ENCODE measurements at regions not wholly inside any gene's neighbourhood (a gene's known extent, or its start where the extent isn't known, plus 50 kb on each side); places are given as distances from the start of the nearest gene placed in this dataset.

DNA sequence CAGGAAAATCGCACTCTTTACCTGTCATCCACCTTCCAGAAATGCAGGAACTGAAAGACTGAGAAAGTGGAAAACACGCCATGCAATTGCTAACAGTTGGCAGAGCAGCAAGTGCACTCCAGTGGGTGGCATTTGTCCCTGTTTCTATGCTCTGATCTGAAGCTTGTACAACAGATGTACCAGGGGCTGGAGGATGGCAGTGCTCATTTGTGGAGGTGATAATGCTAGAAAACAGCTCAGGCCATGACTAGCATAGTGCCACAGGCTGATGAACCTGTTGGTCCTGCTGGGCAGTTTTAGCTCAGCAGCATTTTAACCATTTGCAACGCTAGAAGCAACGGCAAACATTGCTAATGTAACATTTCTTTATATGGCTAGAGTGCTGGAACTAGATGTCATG, 199.9 kb upstream of the NRP1 start:
- no peak for DNase-seq
- no peaks in the 10 kb centered on the region for H3K9me3 ChIP-seq
- H3K4me3 ChIP-seq = no peak overlapping the region
- no peak for FAIRE-seq
- H3K4me1 ChIP-seq = no peaks in the 10 kb centered on the region
- no peak for ATAC-seq
- intact Hi-C loops (cut with DNase I) = no loop called here
- H3K27me3 ChIP-seq = no peaks in the 10 kb centered on the region
- no peaks in the 10 kb centered on the region for H3K36me3 ChIP-seq
- H3K27ac ChIP-seq = no peak overlapping the region
- WGBS, 2 donors = 68 to 71% methylated on average over 4 of the region's 4 CpGs
- TF ChIP-seq, protein P1, sequence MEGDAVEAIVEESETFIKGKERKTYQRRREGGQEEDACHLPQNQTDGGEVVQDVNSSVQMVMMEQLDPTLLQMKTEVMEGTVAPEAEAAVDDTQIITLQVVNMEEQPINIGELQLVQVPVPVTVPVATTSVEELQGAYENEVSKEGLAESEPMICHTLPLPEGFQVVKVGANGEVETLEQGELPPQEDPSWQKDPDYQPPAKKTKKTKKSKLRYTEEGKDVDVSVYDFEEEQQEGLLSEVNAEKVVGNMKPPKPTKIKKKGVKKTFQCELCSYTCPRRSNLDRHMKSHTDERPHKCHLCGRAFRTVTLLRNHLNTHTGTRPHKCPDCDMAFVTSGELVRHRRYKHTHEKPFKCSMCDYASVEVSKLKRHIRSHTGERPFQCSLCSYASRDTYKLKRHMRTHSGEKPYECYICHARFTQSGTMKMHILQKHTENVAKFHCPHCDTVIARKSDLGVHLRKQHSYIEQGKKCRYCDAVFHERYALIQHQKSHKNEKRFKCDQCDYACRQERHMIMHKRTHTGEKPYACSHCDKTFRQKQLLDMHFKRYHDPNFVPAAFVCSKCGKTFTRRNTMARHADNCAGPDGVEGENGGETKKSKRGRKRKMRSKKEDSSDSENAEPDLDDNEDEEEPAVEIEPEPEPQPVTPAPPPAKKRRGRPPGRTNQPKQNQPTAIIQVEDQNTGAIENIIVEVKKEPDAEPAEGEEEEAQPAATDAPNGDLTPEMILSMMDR (IDR thresholded peaks at IDR 0.05) = no peak

DNA sequence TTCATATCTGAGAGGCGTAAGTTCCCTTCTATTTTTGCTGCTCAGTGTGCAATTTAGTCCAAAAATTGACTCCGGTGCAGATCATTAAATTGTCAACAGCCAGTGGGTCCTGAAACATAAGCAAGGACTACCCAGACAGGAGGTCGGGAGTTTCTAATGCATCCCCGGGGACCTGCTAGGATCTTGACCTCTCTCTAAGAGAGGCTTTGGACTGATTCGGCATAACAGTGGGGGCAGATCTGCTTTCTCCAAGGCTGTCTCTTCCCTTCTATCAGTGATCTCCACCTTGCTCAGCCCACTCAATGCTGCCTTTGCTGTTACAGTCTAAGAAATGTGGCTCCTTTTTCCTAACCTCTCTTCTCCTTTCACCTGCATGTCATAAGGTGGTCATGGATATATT, 199.1 kb upstream of the NRP1 start:
- DNase-seq (no peak), ATAC-seq (no peak), FAIRE-seq (no peak)
- H3K27ac ChIP-seq = no peak overlapping the region
- no peak overlapping the region for H3K4me3 ChIP-seq
- intact Hi-C loops (cut with DNase I) = no loop called here
- H3K36me3 ChIP-seq = no peaks in the 10 kb centered on the region
- H3K9me3 ChIP-seq = no peaks in the 10 kb centered on the region
- H3K27me3 ChIP-seq = no peaks in the 10 kb centered on the region
- H3K4me1 ChIP-seq = no peaks in the 10 kb centered on the region
- WGBS, 2 donors = 83 to 91% methylated on average over 5 of the region's 5 CpGs
- TF ChIP-seq, protein P1 (IDR thresholded peaks at IDR 0.05) = no peak

DNA sequence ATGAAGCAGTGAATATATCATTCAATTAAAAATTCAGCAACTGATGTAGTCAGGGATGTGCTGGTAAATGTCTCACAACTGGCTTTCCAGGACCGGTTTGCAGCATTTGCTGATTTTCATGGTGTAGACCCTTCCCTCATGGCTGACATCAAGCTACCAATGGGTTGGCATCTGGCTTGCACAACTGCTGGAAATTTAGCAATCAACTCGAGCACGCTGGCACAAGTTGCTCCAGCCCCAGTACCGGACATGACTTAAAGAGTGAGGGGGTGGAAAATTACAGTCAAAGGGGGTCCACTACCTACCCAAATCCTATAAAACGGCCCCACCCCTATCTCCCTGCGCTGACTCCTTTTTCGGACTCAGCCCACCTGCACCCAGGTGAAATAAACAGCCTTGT, 198.4 kb upstream of the NRP1 start:
- no peaks in the 10 kb centered on the region for H3K9me3 ChIP-seq
- no peak for DNase-seq
- TF ChIP-seq, protein P1 (IDR thresholded peaks at IDR 0.05) = no peak
- WGBS, 2 donors = 80% methylated on average over 7 of the region's 7 CpGs
- H3K4me1 ChIP-seq = no peaks in the 10 kb centered on the region
- no peak overlapping the region for H3K4me3 ChIP-seq
- intact Hi-C loops (cut with DNase I) = no loop called here
- no peaks in the 10 kb centered on the region for H3K36me3 ChIP-seq
- no peak overlapping the region for H3K27ac ChIP-seq
- no peak for FAIRE-seq
- no peak for ATAC-seq
- H3K27me3 ChIP-seq = no peaks in the 10 kb centered on the region

DNA sequence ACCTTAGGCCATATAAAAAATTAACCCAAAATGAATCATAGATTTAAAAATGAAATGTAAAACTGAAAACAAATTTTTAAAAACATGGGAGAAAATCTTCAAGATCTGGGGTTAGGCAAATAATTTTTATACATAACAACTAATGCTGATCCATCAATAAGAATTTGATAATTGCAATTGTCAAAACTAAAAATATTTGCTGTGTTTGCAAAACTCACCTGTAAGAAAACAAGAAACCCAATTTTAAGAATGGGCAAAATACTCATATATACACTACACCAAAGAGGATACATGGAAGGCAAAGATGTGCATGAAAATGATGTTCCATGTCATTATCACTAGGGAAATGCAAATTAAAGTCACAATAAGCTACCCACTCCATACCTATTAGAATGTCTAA, 194.8 kb upstream of the NRP1 start:
- H3K27me3 ChIP-seq = no peaks in the 10 kb centered on the region
- TF ChIP-seq, protein P1 (IDR thresholded peaks at IDR 0.05) = no peak
- H3K36me3 ChIP-seq = no peaks in the 10 kb centered on the region
- ATAC-seq (no peak), DNase-seq (no peak), FAIRE-seq (no peak)
- H3K9me3 ChIP-seq = no peaks in the 10 kb centered on the region
- intact Hi-C loops (cut with DNase I) = no loop called here
- no peak overlapping the region for H3K4me3 ChIP-seq
- H3K4me1 ChIP-seq = no peaks in the 10 kb centered on the region
- no peak overlapping the region for H3K27ac ChIP-seq

DNA sequence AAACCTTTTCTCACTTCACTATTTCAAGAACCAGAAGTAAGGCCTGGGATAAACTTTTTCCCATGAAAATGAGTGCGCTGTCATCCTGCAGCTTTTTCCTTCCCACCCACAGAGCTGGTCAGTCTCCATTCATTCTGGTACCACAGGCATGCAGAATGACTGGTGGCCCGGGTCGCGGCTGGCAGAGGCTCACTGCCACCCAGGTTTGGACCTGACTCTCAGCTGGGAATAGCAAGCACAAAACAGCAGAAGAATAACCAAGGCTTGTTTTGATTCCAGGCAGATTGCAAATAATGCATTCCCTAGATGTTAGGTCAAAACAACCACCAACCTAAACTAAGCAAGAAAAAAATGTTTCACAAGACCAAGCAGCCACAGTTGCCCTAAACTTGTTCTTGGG, 190.5 kb upstream of the NRP1 start:
- Histone ChIP-seq H3K27ac (no peak overlapping the region), H3K4me3 (no peak overlapping the region), H3K27me3 (no peaks in the 10 kb centered on the region), H3K4me1 (no peaks in the 10 kb centered on the region), H3K9me3 (no peaks in the 10 kb centered on the region), H3K36me3 (no peaks in the 10 kb centered on the region)
- ATAC-seq (no peak), FAIRE-seq (no peak), DNase-seq (no peak)
- 52 to 59% methylated on average over 4 of the region's 4 CpGs for WGBS, 2 donors
- TF ChIP-seq, protein P1 (IDR thresholded peaks at IDR 0.05) = no peak
- intact Hi-C loops (cut with DNase I) = no loop called here
